Kidney (tissue), 13 donors: ENCODE measurements at regions not wholly inside any gene's neighbourhood (a gene's known extent, or its start where the extent isn't known, plus 50 kb on each side); places are given as distances from the start of the nearest gene placed in this dataset.

ENCODE experiments used
- DNase-seq, 5 donors: peaks; one replicate each; pipeline ENCODE4 v3.0.0-alpha.2; 2013 to 2020
- FAIRE-seq: peaks from 2 replicates; lab custom pipeline; 2012; peaks lifted over from hg19 to GRCh38; lab: Jason Lieb, UNC
- H3K27ac ChIP-seq, 2 donors: one replicate each; pipeline ENCODE4 v1.7.0; 2013; ENCODE audit warnings: low read depth in 2 of 2, low read length in 2 of 2, inconsistent platforms in 1 of 2
- H3K27me3 ChIP-seq: one replicate; pipeline ENCODE4 v1.7.1; 2013; ENCODE audit warnings: low read length, inconsistent platforms; ENCODE audit not compliant: control insufficient read depth, insufficient read depth
- H3K36me3 ChIP-seq, 3 donors: one replicate each; pipeline versions ENCODE4 v1.7.0 to v1.7.1; 2013; ENCODE audit warnings: low read length in 3 of 3, control low read depth in 1 of 3, inconsistent platforms in 1 of 3; ENCODE audit not compliant: insufficient read depth in 3 of 3, control insufficient read depth in 2 of 3
- H3K4me1 ChIP-seq, 3 donors: one replicate each; pipeline versions ENCODE4 v1.7.0 to v1.7.1; 2013; ENCODE audit warnings: low read length in 3 of 3, inconsistent platforms in 1 of 3, low read depth in 1 of 3; ENCODE audit not compliant: control insufficient read depth in 2 of 3, insufficient read depth in 2 of 3
- H3K4me3 ChIP-seq, 3 donors: one replicate each; pipeline versions ENCODE4 v1.7.0 to v1.8.1; 2013; ENCODE audit warnings: low read length in 3 of 3, control low read depth in 1 of 3, inconsistent platforms in 1 of 3
- H3K9ac ChIP-seq, 3 donors: one replicate each; pipeline versions ENCODE4 v1.7.0 to v1.7.1; 2013; ENCODE audit warnings: low read length in 3 of 3, control low read depth in 1 of 3, inconsistent platforms in 1 of 3
- H3K9me3 ChIP-seq, 3 donors: one replicate each; pipeline versions ENCODE4 v1.7.0 to v1.7.1; 2013; ENCODE audit warnings: low read length in 3 of 3, control low read depth in 1 of 3, inconsistent platforms in 1 of 3; ENCODE audit not compliant: control insufficient read depth in 2 of 3, insufficient read depth in 1 of 3
- CTCF ChIP-seq: IDR thresholded peaks from 3 replicates; pipeline ENCODE4 v1.5.1; 2012; ENCODE audit warnings: mild to moderate bottlenecking, moderate library complexity, borderline replicate concordance; ENCODE audit not compliant: insufficient read depth; ENCODE audit errors: extremely low read depth
- intact Hi-C: fragments of 100-400 bp; cut with DNase I; formaldehyde crosslinking; loops from one replicate; pipeline ENCODE4 v1.11.1; 2022
- donor health status: control.
- donor health status: control.
- donor health status: control.
- donor health status: control.
- donor health status: control.
- donor health status: DM: yes; HTN: yes; CAD: no.
- donor health status: Normal renal cell carcinoma (clear cell type).

GRCh38 chr3:163533381-163533780, 1544.9 kb downstream of the SI start:
- no peak for FAIRE-seq
- Histone ChIP-seq H3K4me3 (no peak overlapping the region), H3K36me3 (no peaks in the 10 kb centered on the region), H3K27me3 (no peaks in the 10 kb centered on the region), H3K9ac (no peak overlapping the region), H3K27ac (no peak overlapping the region), H3K9me3 (peaks cover 0 to 2% (median 0%) of the 10 kb centered on the region in 3 donors), H3K4me1 (no peaks in the 10 kb centered on the region)
- TF ChIP-seq CTCF: no peak
- no peak for DNase-seq
- intact Hi-C loops: no loop called here

- Histone ChIP-seq H3K4me1 (no peaks in the 10 kb centered on the region), H3K36me3 (no peaks in the 10 kb centered on the region), H3K27ac (no peak overlapping the region), H3K9me3 (no peaks in the 10 kb centered on the region), H3K27me3 (no peaks in the 10 kb centered on the region), H3K9ac (no peak overlapping the region), H3K4me3 (no peak overlapping the region)
- DNase-seq (no peak), FAIRE-seq (no peak)
- intact Hi-C loops: no loop called here
- no peak for TF ChIP-seq CTCF
Observed at GRCh38 chr3:163523375-163523774, 1554.9 kb downstream of the SI start.

- Histone ChIP-seq H3K27ac (no peak overlapping the region), H3K36me3 (no peaks in the 10 kb centered on the region), H3K9me3 (no peaks in the 10 kb centered on the region), H3K9ac (no peak overlapping the region), H3K27me3 (no peaks in the 10 kb centered on the region), H3K4me1 (no peaks in the 10 kb centered on the region), H3K4me3 (no peak overlapping the region)
- FAIRE-seq (no peak), DNase-seq (no peak)
- TF ChIP-seq CTCF: no peak
- intact Hi-C loops: no loop called here
Observed at GRCh38 chr3:163521261-163521660, 1557.0 kb downstream of the SI start.

- no peak for TF ChIP-seq CTCF
- H3K9me3 ChIP-seq: no peaks in the 10 kb centered on the region
- H3K27ac ChIP-seq: no peak overlapping the region
- H3K4me1 ChIP-seq: no peaks in the 10 kb centered on the region
- H3K36me3 ChIP-seq: no peaks in the 10 kb centered on the region
- DNase-seq: no peak
- no peaks in the 10 kb centered on the region for H3K27me3 ChIP-seq
- H3K9ac ChIP-seq: no peak overlapping the region
- no peak overlapping the region for H3K4me3 ChIP-seq
- no peak for FAIRE-seq
- intact Hi-C loops: no loop called here
Observed at GRCh38 chr3:163518065-163518464, 1560.2 kb downstream of the SI start.
